HG03196 (cell line): ENCODE measurements at regions not wholly inside any gene's neighbourhood (a gene's known extent, or its start where the extent isn't known, plus 50 kb on each side); places are given as distances from the start of the nearest gene placed in this dataset.

Experiments used
- ATAC-seq: cut with Tn5 transposase; IDR thresholded peaks from one replicate; pipeline ENCODE4 v1.9.1; 2021; ENCODE audit not compliant: unreplicated experiment

- ATAC-seq: no peak
Observed at GRCh38 chr20:58069796-58070663, 158.4 kb downstream of the ANKRD60 start.

DNA sequence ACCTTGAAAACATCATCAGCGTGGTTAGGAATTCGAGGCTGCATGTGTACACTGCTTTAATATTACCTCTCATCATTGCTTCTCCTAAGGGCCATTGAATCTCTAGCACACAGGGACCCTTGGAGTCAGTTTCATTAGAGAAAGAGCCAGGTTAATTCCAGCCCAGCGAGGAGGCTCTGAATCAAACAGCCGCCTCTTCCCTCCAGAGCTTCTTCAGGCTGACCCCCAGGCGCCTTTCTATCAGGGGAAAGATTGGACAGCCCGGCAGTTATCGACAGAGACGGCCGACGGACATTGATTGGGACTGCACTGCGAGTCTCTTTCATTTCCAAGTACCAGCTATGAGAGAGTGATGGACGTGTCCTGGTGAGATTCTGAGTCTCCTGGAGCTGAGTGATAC is 159.2 kb downstream of the ANKRD60 start:
- no peak for ATAC-seq

DNA sequence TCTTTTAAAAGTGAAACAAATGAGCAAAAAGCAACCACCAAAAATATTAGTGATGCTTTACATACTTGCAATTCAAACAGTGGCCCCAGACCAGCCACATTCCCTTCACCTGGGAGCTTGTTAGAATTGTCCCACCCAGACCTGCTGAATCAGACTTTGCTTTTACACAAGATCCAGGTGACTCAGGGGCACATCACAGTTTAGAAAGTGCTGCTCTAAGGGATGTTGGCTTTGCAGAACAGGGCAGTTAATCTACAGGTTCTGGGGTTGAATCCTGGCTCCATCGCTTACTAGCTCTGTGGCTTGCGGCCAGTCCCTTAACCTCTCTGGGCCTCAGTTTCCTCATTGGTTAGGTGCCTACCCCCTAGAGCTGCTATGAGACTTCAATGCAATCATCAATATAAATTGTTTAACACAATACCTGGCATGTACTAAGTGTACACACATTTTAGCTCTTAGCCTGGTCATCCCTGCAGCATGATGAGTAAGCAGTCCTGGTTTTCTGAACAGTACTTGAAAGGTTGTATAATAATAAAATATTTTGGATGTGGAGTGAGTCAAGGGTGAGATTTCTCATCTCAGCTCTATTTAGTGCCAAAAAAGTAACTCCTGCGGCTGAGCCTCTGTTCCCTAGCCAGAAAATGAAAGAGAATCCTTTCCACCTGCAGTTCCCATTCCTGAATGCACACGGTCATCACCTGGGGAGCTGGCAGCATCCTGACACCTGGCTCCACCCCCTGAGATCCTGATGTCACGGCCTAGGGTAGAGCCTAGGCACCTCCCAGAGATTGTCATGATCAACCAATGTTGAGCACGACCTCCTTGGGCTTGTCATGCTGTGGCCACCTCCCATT is 162.7 kb downstream of the ANKRD60 start:
- ATAC-seq: no peak

- ATAC-seq: no peak
Observed at GRCh38 chr20:58064411-58065010, 163.9 kb downstream of the ANKRD60 start.

DNA sequence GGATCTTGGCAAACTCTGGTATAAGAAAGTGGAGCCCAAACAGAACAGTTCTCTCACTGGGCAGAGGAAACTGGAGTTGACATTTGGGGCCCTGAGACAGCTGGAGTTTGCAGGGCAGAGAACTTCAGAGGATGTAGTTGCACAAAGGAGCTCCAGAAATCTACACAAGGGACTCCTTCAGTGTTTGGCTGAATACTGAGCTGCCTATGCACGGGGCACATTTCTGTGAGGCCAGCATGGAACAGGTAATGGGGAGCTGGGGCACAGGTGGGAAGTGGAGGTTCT is 169.3 kb downstream of the ANKRD60 start:
- no peak for ATAC-seq

DNA sequence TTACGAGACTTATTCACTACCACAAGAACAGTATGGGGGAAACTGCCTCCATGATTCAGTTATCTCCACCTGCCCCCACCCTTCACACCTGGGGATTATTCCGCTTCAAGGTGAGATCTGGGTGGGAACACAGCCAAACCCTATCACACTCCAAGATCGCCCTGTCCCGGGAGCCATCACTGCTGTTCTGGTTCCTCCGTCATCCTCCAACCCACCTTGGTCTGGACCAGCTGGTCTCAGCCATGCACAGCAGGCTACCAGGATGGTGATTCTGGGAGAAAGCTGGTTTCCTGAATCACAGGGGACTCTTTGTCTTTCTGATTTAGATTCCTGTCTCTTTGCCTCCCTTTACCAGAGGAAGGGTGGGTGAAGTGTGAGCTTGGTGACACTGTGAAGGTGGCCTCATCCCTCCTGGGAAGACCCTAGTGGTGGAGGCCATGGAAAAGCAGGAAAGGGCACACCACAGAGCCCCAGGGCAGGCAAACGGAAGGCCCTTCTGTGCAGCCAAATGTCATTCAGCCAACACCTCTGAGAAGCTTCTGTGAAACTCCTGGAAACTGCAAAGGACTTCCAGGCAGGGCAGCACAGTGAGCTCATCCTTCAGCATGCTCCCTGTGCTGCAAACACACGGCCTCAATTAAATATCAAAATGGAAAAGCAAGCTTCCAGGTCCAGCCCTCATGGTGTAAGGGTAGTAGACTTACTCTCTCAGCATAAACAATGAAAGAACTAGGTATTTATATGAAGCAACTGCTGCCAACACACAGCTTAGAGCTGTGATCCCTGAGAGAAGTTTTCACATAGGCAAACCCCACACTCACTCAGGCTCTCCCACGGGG is 169.8 kb downstream of the ANKRD60 start:
- ATAC-seq: no peak

DNA sequence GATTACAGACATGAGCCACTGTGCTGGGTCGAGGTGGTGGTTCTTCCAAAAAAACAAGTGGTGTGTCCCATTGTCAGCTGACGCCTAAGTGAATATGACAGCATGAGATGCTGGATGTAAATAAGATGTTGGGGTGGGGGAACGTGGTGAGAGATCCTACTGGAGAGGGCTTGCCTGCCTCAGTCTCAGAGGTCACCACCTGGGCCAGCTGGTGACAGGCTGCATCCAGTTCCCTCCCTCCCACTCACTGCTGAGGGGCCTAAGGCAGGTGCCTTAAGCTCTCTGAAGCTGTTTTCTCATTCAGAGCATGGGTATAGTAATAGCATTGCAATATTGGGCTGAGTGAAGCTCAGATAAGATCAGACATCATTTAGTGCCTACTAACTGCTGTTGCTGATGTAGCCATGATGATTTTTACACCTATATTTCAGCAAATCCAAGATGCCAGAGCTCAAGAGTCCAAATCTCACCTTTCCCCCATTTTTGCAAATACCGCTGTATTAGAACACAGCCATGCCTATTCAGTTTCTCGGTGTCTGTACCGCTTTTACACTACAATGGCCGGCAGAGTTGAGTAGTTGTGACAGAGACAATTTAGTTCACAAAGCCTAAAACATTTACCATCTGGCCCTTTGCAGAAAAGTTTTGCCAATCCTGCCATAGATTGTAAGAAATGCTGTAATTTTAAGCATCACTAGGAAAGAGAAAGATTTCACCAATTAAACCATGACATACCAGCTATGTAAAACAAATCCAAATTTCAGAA is 171.3 kb downstream of the ANKRD60 start:
- ATAC-seq: no peak

GRCh38 chr20:58056021-58056591 is 172.3 kb downstream of the ANKRD60 start:
- ATAC-seq: no peak

DNA sequence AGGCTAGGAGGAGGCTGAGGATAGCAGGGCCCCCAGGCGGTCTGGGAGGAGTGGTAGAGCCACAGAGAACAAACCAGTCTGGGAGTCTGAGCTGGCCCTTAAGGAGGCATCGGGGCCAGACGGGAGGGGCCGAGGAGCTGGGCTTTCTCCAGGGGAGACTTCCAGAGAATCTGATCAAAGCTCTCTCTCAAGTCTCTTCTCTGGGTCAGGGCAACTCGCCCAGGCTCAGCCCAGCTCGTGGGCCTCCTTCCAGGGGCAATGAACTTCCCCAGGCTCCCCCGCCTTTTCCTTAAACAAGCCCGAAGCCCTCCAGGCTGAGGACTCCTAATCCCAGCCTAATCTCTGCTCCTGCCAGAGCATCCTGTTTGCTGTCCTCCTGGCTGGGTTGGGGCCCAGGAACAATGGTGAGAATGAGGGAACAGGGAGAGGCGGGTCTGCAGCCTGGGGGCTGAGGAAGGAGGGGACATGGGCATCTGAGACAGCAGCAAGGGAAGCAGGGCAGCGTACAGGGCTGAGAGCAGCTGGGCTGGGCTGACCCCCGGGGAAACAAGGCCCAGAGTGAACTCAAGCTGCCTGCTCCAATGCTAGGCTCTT is 173.6 kb downstream of the ANKRD60 start:
- no peak for ATAC-seq

- ATAC-seq: no peak
Observed at GRCh38 chr20:58054082-58054779, 174.2 kb downstream of the ANKRD60 start.

GRCh38 chr20:58053391-58054055 is 174.9 kb downstream of the ANKRD60 start:
- ATAC-seq: no peak

DNA sequence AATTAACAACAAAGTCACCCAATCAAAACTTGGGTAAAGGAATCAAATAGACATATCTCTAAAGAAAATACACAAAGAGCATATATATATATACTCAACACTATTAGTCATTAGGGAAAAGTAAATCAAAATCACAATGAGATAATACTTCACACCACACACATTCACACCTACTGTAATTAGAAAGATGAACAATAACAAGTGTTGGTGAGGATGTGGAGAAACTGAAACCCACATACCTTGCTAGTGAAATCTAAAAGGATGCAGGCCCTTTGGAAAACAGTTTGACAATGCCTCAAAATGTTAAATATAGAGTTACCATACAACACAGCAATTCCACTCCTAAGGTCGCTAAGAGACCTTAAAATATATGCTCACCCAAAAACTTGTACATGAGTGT is 177.1 kb downstream of the ANKRD60 start:
- no peak for ATAC-seq

- no peak for ATAC-seq
Observed at GRCh38 chr20:58048096-58048702, 180.3 kb downstream of the ANKRD60 start.

- ATAC-seq: no peak
Observed at GRCh38 chr20:58046311-58046710, 182.1 kb downstream of the ANKRD60 start.

DNA sequence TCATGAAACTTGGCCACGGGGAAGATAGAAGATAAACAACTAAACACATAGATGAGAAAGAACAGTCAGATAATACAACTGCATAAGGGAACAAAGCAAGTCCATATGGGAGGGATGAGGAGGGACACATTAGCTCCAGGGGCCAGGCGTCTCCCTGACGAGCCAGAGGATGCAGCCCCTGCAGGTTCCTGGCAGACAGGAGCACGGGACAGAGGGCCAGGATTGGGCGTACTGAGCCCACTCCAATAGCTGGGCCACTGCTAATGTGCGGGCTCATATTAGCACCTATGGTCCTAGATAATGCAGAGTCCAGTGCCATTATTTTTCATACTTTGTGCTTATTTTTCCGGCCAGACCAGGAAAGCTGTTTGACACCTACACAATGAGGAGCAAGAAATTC is 182.9 kb downstream of the ANKRD60 start:
- no peak for ATAC-seq

DNA sequence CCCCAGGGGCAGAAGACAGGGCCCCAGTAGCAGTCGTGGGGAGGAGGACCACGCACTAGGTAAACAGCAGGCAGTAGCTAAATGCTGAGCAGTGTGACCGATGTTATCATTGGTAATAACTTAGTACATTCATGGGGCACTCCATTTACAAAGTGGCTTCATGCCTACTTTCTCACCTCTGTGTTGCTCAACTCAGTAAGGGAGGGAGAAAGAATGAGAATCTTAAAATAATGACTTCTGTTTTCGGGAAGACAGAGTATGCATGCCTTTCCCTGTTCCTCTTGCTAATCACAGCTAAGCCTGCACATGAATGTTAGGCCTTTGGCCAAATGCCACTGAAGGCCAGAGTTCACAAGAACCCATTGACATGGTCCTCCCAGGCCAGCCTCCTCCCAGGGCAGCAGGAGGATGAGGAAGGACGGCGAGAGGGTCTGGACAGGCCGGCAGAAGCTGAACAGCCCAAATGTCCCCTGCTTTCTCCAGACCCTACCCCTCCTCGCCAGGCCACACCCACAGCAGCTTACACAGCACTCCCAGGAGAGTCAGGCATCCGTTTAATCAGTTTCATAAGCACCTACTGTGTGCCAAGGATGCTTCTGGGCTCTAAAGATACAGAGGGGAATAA is 183.4 kb downstream of the ANKRD60 start:
- no peak for ATAC-seq

DNA sequence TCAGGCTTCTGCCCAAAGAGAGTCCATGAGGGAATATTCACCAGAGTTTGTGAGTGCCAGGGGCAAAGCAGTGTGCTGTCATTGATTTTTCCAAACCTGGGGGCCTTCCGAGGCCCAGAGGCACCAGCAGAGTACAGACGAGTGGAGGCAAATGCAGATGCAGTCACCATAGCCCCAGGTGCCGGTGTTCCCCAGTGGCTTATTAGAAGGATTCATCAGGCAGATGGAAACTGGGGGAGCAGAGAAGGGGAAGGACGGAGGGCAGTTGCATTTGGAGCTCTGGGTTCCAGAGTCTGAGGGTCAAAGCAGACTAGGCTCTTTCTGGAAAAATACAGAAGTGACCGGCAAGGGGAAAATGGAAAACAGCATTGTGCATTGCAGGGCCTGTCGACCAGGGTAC is 184.2 kb downstream of the ANKRD60 start:
- no peak for ATAC-seq
